Hepatocyte (in vitro differentiated cells): ENCODE measurements at regions not wholly inside any gene's neighbourhood (a gene's known extent, or its start where the extent isn't known, plus 50 kb on each side); places are given as distances from the start of the nearest gene placed in this dataset.

ENCODE experiments used
- EZH2 ChIP-seq: fragments of 200-600 bp; sonication (generic); IDR thresholded peaks from 2 replicates; pipeline ENCODE4 v1.6.1; 2016; ENCODE audit warnings: antibody characterized with exemption, mild to moderate bottlenecking, borderline replicate concordance
- EZH2phosphoT487 ChIP-seq: fragments of 200-600 bp; sonication (generic); IDR thresholded peaks from one replicate; pipeline ENCODE4 v1.6.1; 2018; ENCODE audit warnings: antibody characterized with exemption, mild to moderate bottlenecking, low read depth, moderate library complexity; ENCODE audit not compliant: unreplicated experiment, severe bottlenecking
- TF ChIP-seq, protein P1 (sequence below): fragments of 200-600 bp; sonication (generic); IDR thresholded peaks from 2 replicates; pipeline ENCODE4 v1.5.1; 2016; ENCODE audit warnings: antibody characterized with exemption, mild to moderate bottlenecking; ENCODE audit not compliant: poor library complexity

DNA sequence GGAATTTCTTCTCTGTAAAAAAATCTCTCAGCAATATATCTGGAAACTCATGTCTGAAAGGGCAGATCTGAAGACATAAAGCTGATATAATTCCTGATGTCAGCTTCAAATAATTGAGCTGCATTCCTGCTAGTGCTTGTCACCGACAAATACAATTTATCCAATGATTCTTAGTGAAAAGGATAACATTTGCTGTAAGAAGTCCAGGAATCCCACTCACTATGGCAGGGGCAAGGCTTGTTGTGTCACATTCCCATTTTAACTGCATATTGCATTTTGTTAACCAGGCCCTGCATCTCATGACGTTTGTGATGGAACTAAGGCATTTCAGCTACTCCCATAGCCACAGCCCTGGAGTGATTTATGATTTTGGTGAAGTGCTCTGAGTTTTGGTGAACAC lies 160.1 kb upstream of the DAB2 start:
- TF ChIP-seq, protein P1, sequence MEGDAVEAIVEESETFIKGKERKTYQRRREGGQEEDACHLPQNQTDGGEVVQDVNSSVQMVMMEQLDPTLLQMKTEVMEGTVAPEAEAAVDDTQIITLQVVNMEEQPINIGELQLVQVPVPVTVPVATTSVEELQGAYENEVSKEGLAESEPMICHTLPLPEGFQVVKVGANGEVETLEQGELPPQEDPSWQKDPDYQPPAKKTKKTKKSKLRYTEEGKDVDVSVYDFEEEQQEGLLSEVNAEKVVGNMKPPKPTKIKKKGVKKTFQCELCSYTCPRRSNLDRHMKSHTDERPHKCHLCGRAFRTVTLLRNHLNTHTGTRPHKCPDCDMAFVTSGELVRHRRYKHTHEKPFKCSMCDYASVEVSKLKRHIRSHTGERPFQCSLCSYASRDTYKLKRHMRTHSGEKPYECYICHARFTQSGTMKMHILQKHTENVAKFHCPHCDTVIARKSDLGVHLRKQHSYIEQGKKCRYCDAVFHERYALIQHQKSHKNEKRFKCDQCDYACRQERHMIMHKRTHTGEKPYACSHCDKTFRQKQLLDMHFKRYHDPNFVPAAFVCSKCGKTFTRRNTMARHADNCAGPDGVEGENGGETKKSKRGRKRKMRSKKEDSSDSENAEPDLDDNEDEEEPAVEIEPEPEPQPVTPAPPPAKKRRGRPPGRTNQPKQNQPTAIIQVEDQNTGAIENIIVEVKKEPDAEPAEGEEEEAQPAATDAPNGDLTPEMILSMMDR: no peak
- TF ChIP-seq EZH2phosphoT487 (no peak), EZH2 (no peak)
